Hematopoietic multipotent progenitor cell treated with erythropoietin and hydrocortisone succinate and interleukin-3 and kit ligand, for 15 days (in vitro differentiated cells): ENCODE measurements at regions not wholly inside any gene's neighbourhood (a gene's known extent, or its start where the extent isn't known, plus 50 kb on each side); places are given as distances from the start of the nearest gene placed in this dataset.
"Not testable (repeated sequence)": the region's sequence is repeated elsewhere in the genome, so short reads cannot be mapped to it uniquely, and the experiment has no call there.

Source experiments
- DNase-seq: peaks from one replicate; pipeline ENCODE4 v3.0.0-alpha.2; 2015; ENCODE audit warnings: low spot score

- DNase-seq: no peak
These were observed 244.5 kb upstream of the C9orf72 start for GRCh38 chr9:27817747-27818146.

GRCh38 chr9:27818348-27818747 is 245.1 kb upstream of the C9orf72 start:
- no peak for DNase-seq

GRCh38 chr9:27828908-27829307 is 255.6 kb upstream of the C9orf72 start:
- DNase-seq: no peak

- no peak for DNase-seq
These were observed 256.3 kb upstream of the C9orf72 start for GRCh38 chr9:27829621-27830020.

GRCh38 chr9:27832108-27832507 is 258.8 kb upstream of the C9orf72 start:
- DNase-seq: not testable (repeated sequence)

- DNase-seq: no peak
These were observed 262.0 kb upstream of the C9orf72 start for GRCh38 chr9:27835286-27835685.

- DNase-seq: no peak
These were observed 262.5 kb upstream of the C9orf72 start for GRCh38 chr9:27835746-27836145.

GRCh38 chr9:27836661-27837401 is 263.6 kb upstream of the C9orf72 start:
- no peak for DNase-seq

- no peak for DNase-seq
These were observed 265.6 kb upstream of the C9orf72 start for GRCh38 chr9:27838876-27839275.

- not testable (repeated sequence) for DNase-seq
These were observed 266.5 kb upstream of the C9orf72 start for GRCh38 chr9:27839767-27840166.

- DNase-seq: no peak
These were observed 271.5 kb upstream of the C9orf72 start for GRCh38 chr9:27844797-27845196.

- DNase-seq: no peak
These were observed 274.1 kb upstream of the C9orf72 start for GRCh38 chr9:27847380-27847779.

GRCh38 chr9:27847818-27848217 is 274.5 kb upstream of the C9orf72 start:
- DNase-seq: no peak

GRCh38 chr9:27848315-27848714 is 275.0 kb upstream of the C9orf72 start:
- no peak for DNase-seq

- no peak for DNase-seq
These were observed 278.6 kb upstream of the C9orf72 start for GRCh38 chr9:27851858-27852257.

- no peak for DNase-seq
These were observed 280.2 kb upstream of the C9orf72 start for GRCh38 chr9:27853529-27853928.

GRCh38 chr9:27856054-27856453 is 282.8 kb upstream of the C9orf72 start:
- no peak for DNase-seq

GRCh38 chr9:27856748-27857147 is 283.5 kb upstream of the C9orf72 start:
- no peak for DNase-seq

- no peak for DNase-seq
These were observed 288.6 kb upstream of the C9orf72 start for GRCh38 chr9:27861887-27862286.

- DNase-seq: no peak
These were observed 291.6 kb upstream of the C9orf72 start for GRCh38 chr9:27864644-27865438.

GRCh38 chr9:27866741-27867140 is 293.5 kb upstream of the C9orf72 start:
- no peak for DNase-seq

- DNase-seq: no peak
These were observed 297.1 kb upstream of the C9orf72 start for GRCh38 chr9:27870404-27870803.

- DNase-seq: no peak
These were observed 306.9 kb upstream of the C9orf72 start for GRCh38 chr9:27880156-27880555.

GRCh38 chr9:27880635-27881034 is 307.4 kb upstream of the C9orf72 start:
- DNase-seq: no peak
